ENCODE measurements at regions not wholly inside any gene's neighbourhood (a gene's known extent, or its start where the extent isn't known, plus 50 kb on each side); places are given as distances from the start of the nearest gene placed in this dataset.
"Not testable (repeated sequence)": the region's sequence is repeated elsewhere in the genome, so short reads cannot be mapped to it uniquely, and the experiment has no call there.

DNA sequence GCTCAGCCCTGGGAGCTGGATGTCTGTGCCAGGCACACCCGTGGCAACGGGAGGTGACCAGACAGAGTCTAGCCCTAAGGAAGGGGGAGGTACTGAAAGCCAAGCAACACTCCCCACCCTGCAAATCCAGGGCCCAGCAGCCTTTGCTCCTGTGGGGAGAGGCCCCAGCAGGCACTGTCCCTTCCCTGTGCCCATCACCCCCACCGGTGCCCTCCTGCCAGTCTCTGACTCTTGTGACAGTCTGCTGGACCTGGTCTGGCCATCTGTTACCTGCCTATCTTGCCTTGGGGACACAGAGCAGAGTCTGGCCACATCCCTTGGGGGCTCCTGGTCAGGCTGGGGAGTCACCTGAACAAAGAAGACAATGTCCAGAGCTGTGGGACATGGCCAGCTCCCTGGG lies 520.2 kb downstream of the TP53TG3F start:
- H3K4me2 ChIP-seq; H3K9me3 ChIP-seq (replicated peaks in 1 of 11); H3K27me3 ChIP-seq; H4K20me1 ChIP-seq; H3K9ac ChIP-seq; H3K4me3 ChIP-seq; H3K4me1 ChIP-seq; H3K27ac ChIP-seq; H3K36me3 ChIP-seq: not testable (repeated sequence)

DNA sequence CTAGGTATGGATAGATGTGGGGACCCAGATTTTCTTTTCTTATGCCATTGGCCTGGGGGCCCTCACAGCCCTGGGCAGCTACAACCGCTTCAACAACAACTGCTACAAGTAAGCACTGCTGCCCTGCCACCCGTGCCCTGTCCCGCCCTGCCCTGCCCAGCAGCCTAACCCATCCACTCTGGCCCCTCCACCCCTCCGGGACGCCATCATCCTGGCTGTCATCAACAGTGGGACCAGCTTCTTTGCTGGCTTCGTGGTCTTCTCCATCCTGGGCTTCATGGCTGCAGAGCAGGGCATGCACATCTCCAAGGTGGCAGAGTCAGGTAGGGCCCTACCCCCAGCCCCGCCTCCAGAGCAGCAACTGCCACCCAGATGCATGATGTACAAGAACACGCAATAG lies 521.3 kb downstream of the TP53TG3F start:
- H3K27ac ChIP-seq; H3K4me3 ChIP-seq; H3K27me3 ChIP-seq; H3K9me3 ChIP-seq (replicated peaks in 1 of 11); H4K20me1 ChIP-seq; H3K4me1 ChIP-seq; H3K36me3 ChIP-seq; H3K4me2 ChIP-seq; H3K9ac ChIP-seq: not testable (repeated sequence)

DNA sequence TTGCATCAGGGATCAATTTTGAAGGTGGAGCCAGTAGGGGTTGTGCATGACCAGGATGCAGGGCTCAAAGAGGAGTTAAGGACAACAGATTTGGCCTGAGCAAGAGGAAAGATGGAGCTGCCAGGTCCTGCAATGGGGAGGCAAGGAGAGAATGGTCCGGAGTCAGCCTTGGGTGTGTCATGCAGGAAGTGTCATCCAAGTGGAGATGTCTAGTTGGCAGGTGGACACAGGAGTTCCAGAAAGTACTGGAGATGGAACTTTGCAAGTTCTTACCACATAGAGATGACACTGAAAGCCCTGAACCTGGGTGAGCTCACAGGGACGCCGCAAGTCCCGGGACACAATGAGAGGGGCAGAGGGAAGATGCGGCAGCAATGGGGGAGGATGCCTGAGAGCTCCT lies 525.0 kb downstream of the TP53TG3F start:
- not testable (repeated sequence) for H3K27me3 ChIP-seq; H3K4me1 ChIP-seq; H4K20me1 ChIP-seq; H3K9me3 ChIP-seq (replicated peaks in 1 of 11); H3K36me3 ChIP-seq; H3K4me2 ChIP-seq; H3K9ac ChIP-seq; H3K4me3 ChIP-seq; H3K27ac ChIP-seq

DNA sequence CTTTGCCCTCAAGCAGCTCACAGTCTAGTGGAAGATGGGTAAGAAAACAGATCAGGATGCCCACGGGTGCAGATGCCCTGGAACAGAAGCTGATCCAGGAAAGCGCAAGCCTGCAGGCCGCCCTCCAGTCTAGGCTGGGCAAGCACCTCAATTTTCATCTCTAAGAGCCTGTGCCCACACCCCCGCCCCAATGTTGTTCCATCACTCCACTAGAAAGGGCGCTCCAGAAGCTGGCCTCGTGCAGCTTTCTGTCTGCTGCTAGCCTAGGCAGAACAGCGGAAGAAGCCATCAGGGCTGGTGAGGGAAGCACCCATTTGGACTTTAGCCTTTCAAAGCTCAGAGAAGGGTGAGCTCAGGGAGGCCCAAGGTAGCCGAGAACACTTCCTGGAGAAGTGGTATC lies 527.1 kb downstream of the TP53TG3F start:
- H3K36me3 ChIP-seq; H3K9ac ChIP-seq; H3K4me3 ChIP-seq; H3K27ac ChIP-seq; H3K4me2 ChIP-seq; H4K20me1 ChIP-seq; H3K4me1 ChIP-seq; H3K27me3 ChIP-seq; H3K9me3 ChIP-seq (replicated peaks in 1 of 11): not testable (repeated sequence)

DNA sequence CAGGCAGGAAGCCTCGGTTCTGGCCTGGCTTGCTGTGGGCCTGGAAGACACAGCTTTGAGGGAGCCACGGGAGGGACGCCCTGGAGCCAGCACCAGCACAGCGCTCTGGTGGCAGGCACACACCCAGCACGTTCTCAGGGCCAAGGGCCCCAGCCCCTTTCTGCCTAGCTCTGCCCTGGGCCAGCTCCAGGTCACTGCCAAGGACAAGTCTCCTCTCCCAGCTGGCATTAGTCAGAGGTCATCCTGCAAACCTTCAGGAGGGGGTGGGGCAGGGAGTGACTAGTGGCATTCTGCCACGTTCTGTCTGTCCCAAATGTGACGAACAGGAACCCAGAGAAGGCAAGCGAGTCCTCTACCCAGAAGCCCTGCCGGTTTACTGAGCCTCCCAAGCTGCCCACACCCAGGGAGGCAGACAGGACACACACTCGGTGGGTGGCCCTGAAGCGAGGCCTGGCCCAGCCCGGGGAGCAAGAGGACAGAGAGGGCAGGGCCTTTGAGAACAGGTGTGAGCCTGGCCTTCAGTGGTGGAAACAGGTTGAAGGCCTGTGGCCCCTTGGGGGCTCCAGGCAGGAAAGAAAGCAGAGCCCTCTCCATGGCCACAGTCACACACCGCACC lies 528.0 kb downstream of the TP53TG3F start:
- H3K4me2 ChIP-seq; H3K9me3 ChIP-seq (replicated peaks in 1 of 11); H3K4me1 ChIP-seq; H3K27me3 ChIP-seq; H3K36me3 ChIP-seq; H4K20me1 ChIP-seq; H3K4me3 ChIP-seq; H3K27ac ChIP-seq; H3K9ac ChIP-seq: not testable (repeated sequence)

DNA sequence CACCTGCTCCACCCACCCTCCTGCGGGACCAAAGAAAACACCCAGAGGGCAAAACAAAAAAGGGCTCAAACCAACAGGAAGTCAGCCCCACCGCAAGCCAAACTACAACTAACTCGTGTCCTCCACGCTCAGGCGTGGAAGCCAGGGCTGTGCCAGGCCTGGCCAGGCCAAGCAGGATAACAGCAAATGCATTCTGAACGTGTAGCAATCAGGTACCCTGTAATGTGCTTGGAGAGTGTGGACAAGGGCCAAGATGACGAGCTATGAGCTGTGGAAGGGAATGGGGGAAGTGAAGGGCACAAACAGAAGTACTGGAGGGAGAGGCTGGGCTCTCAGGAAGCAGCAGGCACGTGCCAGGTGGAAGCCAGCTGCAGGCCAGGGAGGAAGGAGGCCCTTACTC lies 528.6 kb downstream of the TP53TG3F start:
- not testable (repeated sequence) for H3K4me1 ChIP-seq; H3K4me2 ChIP-seq; H3K4me3 ChIP-seq; H3K9me3 ChIP-seq (replicated peaks in 1 of 11); H3K27ac ChIP-seq; H3K27me3 ChIP-seq; H3K36me3 ChIP-seq; H3K9ac ChIP-seq; H4K20me1 ChIP-seq

GRCh38 chr16:33990488-33990887 lies 531.1 kb downstream of the TP53TG3F start:
- H4K20me1 ChIP-seq; H3K36me3 ChIP-seq; H3K9ac ChIP-seq; H3K9me3 ChIP-seq (replicated peaks in 1 of 11); H3K4me3 ChIP-seq; H3K27me3 ChIP-seq; H3K4me2 ChIP-seq; H3K4me1 ChIP-seq; H3K27ac ChIP-seq: not testable (repeated sequence)

GRCh38 chr16:33992513-33993177 lies 533.2 kb downstream of the TP53TG3F start:
- H3K4me2 ChIP-seq; H3K9ac ChIP-seq; H4K20me1 ChIP-seq; H3K9me3 ChIP-seq (replicated peaks in 1 of 11); H3K36me3 ChIP-seq; H3K4me1 ChIP-seq; H3K27ac ChIP-seq; H3K27me3 ChIP-seq; H3K4me3 ChIP-seq: not testable (repeated sequence)

DNA sequence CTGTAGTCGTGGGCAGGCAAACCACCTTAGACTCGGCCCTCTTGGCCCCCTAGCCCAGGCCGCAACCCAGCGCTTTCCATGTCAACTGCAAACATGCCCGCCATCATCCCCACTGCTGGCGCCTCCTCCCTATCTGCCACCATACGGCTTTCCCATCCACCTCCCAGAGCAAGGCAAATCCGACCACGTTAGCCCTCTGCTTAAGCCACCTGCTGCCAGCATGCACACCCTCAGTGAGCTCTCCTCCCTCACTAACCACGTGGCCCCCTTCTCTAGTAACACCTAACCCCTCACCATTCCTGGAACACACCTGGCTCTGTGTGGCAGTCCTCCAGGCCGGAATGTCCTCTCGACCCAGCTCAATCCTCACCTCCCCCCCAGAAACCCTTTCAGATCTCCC lies 534.8 kb downstream of the TP53TG3F start:
- not testable (repeated sequence) for H3K4me2 ChIP-seq; H3K9ac ChIP-seq; H3K4me1 ChIP-seq; H4K20me1 ChIP-seq; H3K27ac ChIP-seq; H3K27me3 ChIP-seq; H3K4me3 ChIP-seq; H3K9me3 ChIP-seq (replicated peaks in 1 of 11); H3K36me3 ChIP-seq

GRCh38 chr16:33995821-33996372 lies 536.5 kb downstream of the TP53TG3F start:
- not testable (repeated sequence) for H4K20me1 ChIP-seq; H3K9me3 ChIP-seq (replicated peaks in 1 of 11); H3K4me3 ChIP-seq; H3K4me1 ChIP-seq; H3K9ac ChIP-seq; H3K4me2 ChIP-seq; H3K27me3 ChIP-seq; H3K36me3 ChIP-seq; H3K27ac ChIP-seq

GRCh38 chr16:34001184-34001583 lies 541.8 kb downstream of the TP53TG3F start:
- not testable (repeated sequence) for H3K4me2 ChIP-seq; H3K36me3 ChIP-seq; H3K27me3 ChIP-seq; H3K4me3 ChIP-seq; H3K27ac ChIP-seq; H3K9me3 ChIP-seq (replicated peaks in 1 of 11); H3K9ac ChIP-seq; H4K20me1 ChIP-seq; H3K4me1 ChIP-seq

DNA sequence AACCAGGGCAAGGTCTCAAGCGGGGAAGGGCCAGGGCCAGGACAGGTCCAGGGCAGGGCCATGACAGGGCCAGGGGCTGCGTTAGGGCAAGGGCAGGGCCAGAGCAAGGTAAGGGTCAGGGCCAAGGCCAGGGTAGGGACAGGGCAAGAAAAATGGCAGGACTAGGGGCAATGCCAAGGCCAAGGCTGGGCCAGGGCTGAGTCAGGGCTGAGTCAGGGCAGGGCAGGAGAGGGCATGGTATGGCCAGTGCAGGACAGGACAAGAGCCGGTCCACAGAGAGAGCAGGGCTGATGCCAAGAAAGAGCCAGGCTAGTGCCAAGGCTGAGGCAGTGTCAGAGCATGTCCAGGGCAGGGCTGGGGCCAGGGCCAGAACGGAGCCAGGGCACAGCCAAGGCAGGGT lies 542.5 kb downstream of the TP53TG3F start:
- not testable (repeated sequence) for H3K4me2 ChIP-seq; H3K36me3 ChIP-seq; H4K20me1 ChIP-seq; H3K27me3 ChIP-seq; H3K9me3 ChIP-seq (replicated peaks in 1 of 11); H3K27ac ChIP-seq; H3K9ac ChIP-seq; H3K4me1 ChIP-seq; H3K4me3 ChIP-seq

DNA sequence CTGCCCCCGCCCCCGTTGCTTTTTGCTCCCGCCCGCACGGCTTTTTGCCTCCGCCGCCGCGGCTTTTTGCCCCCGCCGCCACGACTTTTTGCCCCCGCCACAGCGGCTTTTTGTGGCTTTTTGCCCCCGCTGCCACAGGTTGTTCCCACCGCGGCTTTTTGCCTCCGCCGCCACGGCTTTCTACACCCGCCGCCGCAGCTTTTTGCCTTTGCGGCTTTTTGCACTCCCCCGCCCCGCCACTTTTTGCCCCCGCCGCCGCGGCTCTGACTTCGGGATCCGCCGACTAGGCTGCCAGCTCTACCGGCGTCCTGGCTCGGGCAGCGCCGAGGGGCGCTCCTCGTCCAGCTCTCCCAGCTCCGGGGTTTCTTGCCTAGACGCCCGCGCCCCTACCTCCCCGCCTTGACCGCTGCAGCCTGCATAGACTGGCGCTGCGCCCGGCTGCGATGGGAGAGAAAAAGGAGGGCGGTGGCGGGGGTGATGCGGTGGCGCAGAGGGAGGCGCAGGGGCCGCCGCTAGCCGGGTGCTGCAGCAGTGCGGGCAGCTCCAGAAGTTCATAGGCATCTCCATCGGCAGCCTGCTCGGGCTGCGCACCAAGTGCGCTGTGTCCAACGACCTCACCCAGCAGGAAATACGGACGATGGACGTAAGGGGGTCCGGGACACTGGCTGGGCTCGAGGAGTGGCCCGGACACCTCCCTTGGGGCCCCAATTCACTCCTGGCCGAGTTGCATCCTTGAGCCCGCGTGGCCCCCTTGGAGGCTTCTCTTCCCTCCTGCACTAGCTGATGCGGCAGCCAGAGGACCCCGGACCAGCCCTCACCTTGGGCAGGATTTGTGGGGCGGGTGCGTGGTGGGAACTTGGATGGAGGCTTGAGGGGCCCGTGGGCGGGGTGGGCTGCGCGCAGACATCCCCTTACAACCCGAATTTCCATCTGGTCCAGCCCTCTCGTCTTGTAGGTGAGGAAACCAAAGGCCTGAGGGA lies 555.7 kb downstream of the TP53TG3F start:
- H3K4me3 ChIP-seq: not testable (repeated sequence)

GRCh38 chr16:34018277-34018676 lies 558.9 kb downstream of the TP53TG3F start:
- H4K20me1 ChIP-seq, H3K27ac ChIP-seq, H3K27me3 ChIP-seq, H3K9ac ChIP-seq, H3K4me3 ChIP-seq, H3K4me2 ChIP-seq, H3K4me1 ChIP-seq, H3K36me3 ChIP-seq: not testable (repeated sequence)
- peaks cover 11 to 29% (median 20%) of the 10 kb centered on the region in 11 experiments; a peak in 21 of 22 replicates for H3K9me3 ChIP-seq (replicated peaks in 1 of 11)

More for the DNA sequence above, 555.7 kb downstream of the TP53TG3F start:
- H3K9ac ChIP-seq, H3K27ac ChIP-seq, H3K27me3 ChIP-seq, H4K20me1 ChIP-seq, H3K4me2 ChIP-seq, H3K4me1 ChIP-seq, H3K36me3 ChIP-seq: not testable (repeated sequence)
- peaks cover 11 to 29% (median 20%) of the 10 kb centered on the region in 11 experiments; a peak in 21 of 22 replicates for H3K9me3 ChIP-seq (replicated peaks in 1 of 11)

All from BLaER1 treated with 17β-estradiol and CSF1 and Interleukin-3, amounts not matched to agents 10 nM and 100 nM (cell line).